Transverse colon (tissue), 4 donors: ENCODE measurements at regions not wholly inside any gene's neighbourhood (a gene's known extent, or its start where the extent isn't known, plus 50 kb on each side); places are given as distances from the start of the nearest gene placed in this dataset.

Source experiments
- DNase-seq: peaks from one replicate; pipeline ENCODE4 v3.0.0-alpha.2; 2019
- H3K27ac ChIP-seq, 4 donors: fragments of 200-600 bp; sonication (generic); 2 replicates each; pipeline ENCODE4 v1.5.1; 2016 to 2018; ENCODE audit warnings: inconsistent platforms in 4 of 4
- H3K27me3 ChIP-seq: fragments of 200-600 bp; sonication (generic); 2 replicates; pipeline ENCODE4 v1.5.1; 2017; ENCODE audit warnings: inconsistent platforms
- H3K36me3 ChIP-seq, 4 donors: fragments of 200-600 bp; sonication (generic); 2 replicates each; pipeline ENCODE4 v1.5.1; 2017 to 2019; ENCODE audit warnings: inconsistent platforms in 4 of 4
- H3K4me1 ChIP-seq, 4 donors: fragments of 200-600 bp; sonication (generic); 2 replicates each; pipeline ENCODE4 v1.5.1; 2017 to 2020; ENCODE audit warnings: inconsistent platforms in 4 of 4
- H3K4me3 ChIP-seq, 4 donors: fragments of 200-600 bp; sonication (generic); 1 replicate in 1 of 4; 2 replicates in 3 of 4; pipeline versions ENCODE4 v1.5.1 to v1.6.1; 2017 to 2019; ENCODE audit warnings: inconsistent platforms in 4 of 4
- H3K9me3 ChIP-seq, 2 donors: fragments of 200-600 bp; sonication (generic); 2 replicates each; pipeline ENCODE4 v1.5.1; 2017 to 2019; ENCODE audit warnings: inconsistent platforms in 2 of 2
- CTCF ChIP-seq, 5 experiments: fragments of 200-600 bp in 3 of 5; fragments of 450-650 bp in 2 of 5; sonication (generic) in 3 of 5; IDR thresholded peaks; 1 replicate in 2 of 5; 2 replicates in 3 of 5; pipeline ENCODE4 v1.5.1; 2016 to 2017; ENCODE audit warnings: antibody characterized with exemption in 5 of 5, inconsistent platforms in 3 of 5, mild to moderate bottlenecking in 2 of 5, moderate library complexity in 1 of 5
- EP300 ChIP-seq: sonication (generic); formaldehyde crosslinking; IDR thresholded peaks from one replicate; pipeline ENCODE4 v1.6.1; 2017; ENCODE audit warnings: antibody characterized with exemption, low read depth
- POLR2A ChIP-seq: fragments of 450-650 bp; IDR thresholded peaks from one replicate; pipeline ENCODE4 v1.6.1; 2016; ENCODE audit warnings: antibody characterized with exemption, mild to moderate bottlenecking, moderate library complexity
- POLR2AphosphoS5 ChIP-seq, 3 donors: sonication (generic); formaldehyde crosslinking; IDR thresholded peaks; one replicate each; pipeline ENCODE4 v1.6.1; 2016; ENCODE audit warnings: antibody characterized with exemption in 3 of 3
- WGBS, 2 donors: methylation state at CpG; one replicate each; pipeline ENCODE4 v1.1.5; 2018; ENCODE audit warnings: low coverage in 1 of 2; 5-methylcytosine and 5-hydroxymethylcytosine counted together
- in situ Hi-C, 4 donors: fragments of 200-750 bp; cut with MboI; loops; one replicate each; pipeline versions ENCODE4 v1.15.0 to v1.15.1; 2017; ENCODE audit warnings: low sequenced_read_pairs in 3 of 4, low pct_ligation_motif_present in 1 of 4, low pct_unique_long_range_greater_than_20kb in 1 of 4
- intact Hi-C: fragments of 100-400 bp; cut with DNase I; formaldehyde crosslinking; loops from one replicate; pipeline ENCODE4 v1.15.1; 2023; ENCODE audit warnings: low total_unique reads

- Histone ChIP-seq H3K27me3 (no peaks in the 10 kb centered on the region), H3K27ac (no peak overlapping the region), H3K9me3 (peaks cover 0 to 5% of the 10 kb centered on the region in 2 donors), H3K4me3 (no peak overlapping the region), H3K4me1 (no peaks in the 10 kb centered on the region), H3K36me3 (no peaks in the 10 kb centered on the region)
- intact Hi-C loops (no loop called here), in situ Hi-C loops (no loop called here)
- TF ChIP-seq EP300, result no peak
- WGBS, 2 donors, result 80 to 84% methylated on average over 7 of the region's 7 CpGs
- DNase-seq, result no peak
These were observed 266.6 kb upstream of the SUCLG2 start for GRCh38 chr3:67920969-67921368.

DNA sequence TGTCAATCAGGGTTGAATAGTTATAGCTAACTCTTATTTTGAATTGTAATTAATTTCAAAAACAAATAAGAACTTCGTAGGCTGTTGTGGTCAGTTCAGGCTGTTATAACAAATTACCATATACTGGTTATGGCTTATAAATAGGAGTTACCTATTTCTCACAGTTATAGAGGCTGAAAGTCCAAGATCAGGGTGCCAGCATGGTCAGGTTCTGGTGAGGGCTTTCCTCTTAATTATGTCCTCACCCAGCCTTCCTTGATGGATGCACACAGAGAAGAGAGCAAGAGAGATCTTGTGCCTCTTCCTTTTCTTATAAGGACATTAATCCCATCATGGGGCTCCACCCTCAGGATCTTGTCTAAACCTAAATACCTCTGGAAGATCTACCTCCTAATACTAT is 265.9 kb upstream of the SUCLG2 start:
- Histone ChIP-seq H3K9me3 (peaks cover 0 to 5% of the 10 kb centered on the region in 2 donors), H3K4me1 (no peaks in the 10 kb centered on the region), H3K27ac (no peak overlapping the region), H3K4me3 (no peak overlapping the region), H3K27me3 (no peaks in the 10 kb centered on the region), H3K36me3 (no peaks in the 10 kb centered on the region)
- TF ChIP-seq CTCF (IDR thresholded peaks at IDR 0.05) (no peak), EP300 (no peak), POLR2A (no peak), POLR2AphosphoS5 (IDR thresholded peaks at IDR 0.05) (no peak)
- in situ Hi-C loops, result no loop called here
- intact Hi-C loops, result no loop called here
- 75 to 83% methylated on average over 1 of the region's 1 CpG for WGBS, 2 donors
- no peak for DNase-seq

- Histone ChIP-seq H3K4me3 (no peak overlapping the region), H3K4me1 (no peaks in the 10 kb centered on the region), H3K9me3 (no peaks in the 10 kb centered on the region), H3K27me3 (no peaks in the 10 kb centered on the region), H3K27ac (no peak overlapping the region), H3K36me3 (no peaks in the 10 kb centered on the region)
- in situ Hi-C loops (no loop called here), intact Hi-C loops (no loop called here)
- 88% methylated on average over 5 of the region's 5 CpGs; no CpG with 5 or more reads in 1 of the 2 donors for WGBS, 2 donors
- DNase-seq, result no peak
- no peak for TF ChIP-seq POLR2A
- TF ChIP-seq POLR2AphosphoS5 (IDR thresholded peaks at IDR 0.05), result no peak
- TF ChIP-seq EP300, result no peak
- TF ChIP-seq CTCF (IDR thresholded peaks at IDR 0.05), result no peak
These were observed 261.9 kb upstream of the SUCLG2 start for GRCh38 chr3:67916353-67916752.

- H3K27ac ChIP-seq, result no peak overlapping the region
- H3K36me3 ChIP-seq, result no peaks in the 10 kb centered on the region
- intact Hi-C loops (no loop called here), in situ Hi-C loops (no loop called here)
- no peak for TF ChIP-seq POLR2A
- TF ChIP-seq POLR2AphosphoS5 (IDR thresholded peaks at IDR 0.05), result no peak
- no peak for TF ChIP-seq CTCF (IDR thresholded peaks at IDR 0.05)
- TF ChIP-seq EP300, result no peak
- no peaks in the 10 kb centered on the region for H3K27me3 ChIP-seq
- no peaks in the 10 kb centered on the region for H3K4me1 ChIP-seq
- no peak for DNase-seq
- WGBS, 2 donors, result 50 to 60% methylated on average over 1 of the region's 1 CpG
- H3K4me3 ChIP-seq, result no peak overlapping the region
- H3K9me3 ChIP-seq, result no peaks in the 10 kb centered on the region
These were observed 253.3 kb upstream of the SUCLG2 start for GRCh38 chr3:67907735-67908134.

DNA sequence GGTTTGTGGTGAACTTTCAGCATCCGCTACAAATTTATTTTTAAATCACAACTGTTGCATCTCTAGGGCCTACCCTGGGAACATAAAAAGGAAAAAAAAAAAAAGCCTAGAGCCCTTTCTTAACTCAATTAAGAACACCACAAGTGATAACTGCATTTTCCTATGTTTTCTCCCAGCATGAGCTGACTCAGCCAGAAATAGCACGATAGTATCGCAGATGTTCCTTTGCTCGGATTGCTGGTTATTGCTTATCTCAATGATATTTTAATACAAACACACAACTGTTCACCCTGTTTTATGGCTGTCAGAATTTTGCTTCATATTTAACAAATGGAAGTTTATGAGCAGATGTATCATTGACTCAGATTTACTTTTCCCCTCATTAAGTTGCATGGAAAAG is 251.8 kb upstream of the SUCLG2 start:
- Histone ChIP-seq H3K9me3 (no peaks in the 10 kb centered on the region), H3K4me1 (no peaks in the 10 kb centered on the region), H3K27me3 (no peaks in the 10 kb centered on the region), H3K27ac (no peak overlapping the region), H3K36me3 (no peaks in the 10 kb centered on the region), H3K4me3 (no peak overlapping the region)
- intact Hi-C loops (no loop called here), in situ Hi-C loops (no loop called here)
- no peak for DNase-seq
- TF ChIP-seq POLR2A (no peak), POLR2AphosphoS5 (IDR thresholded peaks at IDR 0.05) (no peak), EP300 (no peak), CTCF (IDR thresholded peaks at IDR 0.05) (no peak)
- WGBS, 2 donors, result 52 to 67% methylated on average over 4 of the region's 4 CpGs
